Superior temporal gyrus (tissue), 1 donor: ENCODE measurements at regions not wholly inside any gene's neighbourhood (a gene's known extent, or its start where the extent isn't known, plus 50 kb on each side); places are given as distances from the start of the nearest gene placed in this dataset.

Source experiments
- DNase-seq: peaks from one replicate; pipeline ENCODE4 v3.0.0-alpha.2; 2016; ENCODE audit errors: extremely low spot score

GRCh38 chr13:67281466-67281865 lies 51.3 kb upstream of the PCDH9 start:
- no peak for DNase-seq
